H1 (cell line): ENCODE measurements at regions not wholly inside any gene's neighbourhood (a gene's known extent, or its start where the extent isn't known, plus 50 kb on each side); places are given as distances from the start of the nearest gene placed in this dataset.

ENCODE experiments used
- CTCF ChIA-PET: fragments of 300-600 bp; sonication (Branson Sonifier 250); formaldehyde crosslinking; loops from one replicate; lab custom pipeline; 2021; ENCODE audit not compliant: partially characterized antibody; lab: Charles Lee
- POLR2A ChIA-PET: fragments of 300-600 bp; sonication (Branson Sonifier 250); formaldehyde crosslinking; loops from one replicate; lab custom pipeline; 2021; ENCODE audit warnings: inconsistent platforms; ENCODE audit not compliant: partially characterized antibody; lab: Charles Lee
- DNase-seq, 2 experiments: peaks; one replicate each; pipeline versions ENCODE4 v3.0.0 to v3.0.0-alpha.2; 2010 to 2022; ENCODE audit warnings: low spot score in 2 of 2, low read depth in 1 of 2, mixed read lengths in 1 of 2
- FAIRE-seq: peaks from 2 replicates; lab custom pipeline; 2011; peaks lifted over from hg19 to GRCh38; lab: Jason Lieb, UNC
- H2AFZ ChIP-seq: 2 replicates; pipeline ENCODE4 v1.8.1; 2012; ENCODE audit warnings: low read length, inconsistent platforms
- H2AK5ac ChIP-seq: 2 replicates; pipeline ENCODE4 v1.6.1; 2013; ENCODE audit warnings: low read depth, low read length
- H2BK120ac ChIP-seq: replicated peaks from 2 replicates; pipeline ENCODE3; 2013; ENCODE audit warnings: low read depth, low read length, inconsistent platforms
- H2BK12ac ChIP-seq: 2 replicates; pipeline ENCODE4 v1.6.1; 2013; ENCODE audit warnings: low read depth, low read length
- H2BK15ac ChIP-seq: 2 replicates; pipeline ENCODE4 v1.6.1; 2013; ENCODE audit warnings: low read length
- H2BK20ac ChIP-seq: 2 replicates; pipeline ENCODE4 v1.6.1; 2013; ENCODE audit warnings: low read length
- H2BK5ac ChIP-seq: 2 replicates; pipeline ENCODE4 v1.6.1; 2013; ENCODE audit warnings: low read depth, low read length
- H3K14ac ChIP-seq: 2 replicates; pipeline ENCODE4 v1.6.1; 2013; ENCODE audit warnings: inconsistent platforms; ENCODE audit not compliant: insufficient read length
- H3K18ac ChIP-seq: 2 replicates; pipeline ENCODE4 v1.6.1; 2013; ENCODE audit warnings: low read length; ENCODE audit errors: extremely low read depth
- H3K23ac ChIP-seq: 2 replicates; pipeline ENCODE4 v1.6.1; 2013; ENCODE audit warnings: inconsistent platforms; ENCODE audit not compliant: insufficient read length
- H3K23me2 ChIP-seq: 2 replicates; pipeline ENCODE4 v1.6.1; 2013; ENCODE audit warnings: low read depth, low read length
- H3K27ac ChIP-seq: 2 replicates; pipeline ENCODE4 v1.6.1; 2011; ENCODE audit warnings: low read depth, low read length, inconsistent platforms
- H3K27me3 ChIP-seq, 4 experiments: replicated peaks in 1 of 4; 1 replicate in 1 of 4; 2 replicates in 3 of 4; pipeline versions ENCODE4 v1.6.1 to v1.8.1; 2011 to 2013; ENCODE audit warnings: low read length in 3 of 4, mild to moderate bottlenecking in 3 of 4, inconsistent platforms in 2 of 4, mixed read lengths in 2 of 4, moderate library complexity in 1 of 4; ENCODE audit not compliant: control insufficient read depth in 3 of 4, insufficient read depth in 3 of 4; ENCODE audit errors: extremely low read depth in 1 of 4
- H3K36me3 ChIP-seq, 4 experiments: 2 replicates each; pipeline versions ENCODE4 v1.6.1 to v1.8.1; 2011 to 2013; ENCODE audit warnings: mild to moderate bottlenecking in 4 of 4, low read length in 3 of 4, moderate library complexity in 2 of 4, control low read depth in 1 of 4, inconsistent platforms in 1 of 4; ENCODE audit not compliant: insufficient read depth in 4 of 4, control insufficient read depth in 2 of 4
- H3K4ac ChIP-seq: replicated peaks from 2 replicates; pipeline ENCODE3; 2013; ENCODE audit warnings: low read length, low read depth, mixed read lengths, inconsistent platforms; ENCODE audit not compliant: insufficient read length
- H3K4me1 ChIP-seq, 4 experiments: replicated peaks in 1 of 4; 1 replicate in 1 of 4; 2 replicates in 3 of 4; pipeline versions ENCODE4 v1.6.1 to v1.8.1; 2011 to 2013; ENCODE audit warnings: low read length in 3 of 4, inconsistent platforms in 2 of 4, mixed read lengths in 1 of 4; ENCODE audit not compliant: insufficient read depth in 4 of 4, control insufficient read depth in 3 of 4
- H3K4me2 ChIP-seq, 2 experiments: 2 replicates each; pipeline versions ENCODE4 v1.6.1 to v1.8.1; 2011 to 2013; ENCODE audit warnings: low read depth in 2 of 2, low read length in 2 of 2, control low read depth in 1 of 2, inconsistent platforms in 1 of 2, mild to moderate bottlenecking in 1 of 2; ENCODE audit not compliant: insufficient read depth in 1 of 2
- H3K4me3 ChIP-seq, 4 experiments: fragments of 200-600, 300-600 bp in 1 of 4; sonication (generic), shearing (Covaris generic), sonication (Bioruptor Twin) in 1 of 4; 2 replicates each; pipeline versions ENCODE4 v1.5.1 to v1.8.1; 2011 to 2016; ENCODE audit warnings: low read length in 4 of 4, low read depth in 3 of 4, control low read depth in 2 of 4, inconsistent platforms in 2 of 4, mild to moderate bottlenecking in 2 of 4, mixed read lengths in 1 of 4, moderate library complexity in 1 of 4; ENCODE audit not compliant: insufficient read depth in 2 of 4; ENCODE audit errors: extremely low read depth in 1 of 4
- H3K56ac ChIP-seq: replicated peaks from 2 replicates; pipeline ENCODE3; 2013; ENCODE audit warnings: low read depth, mild to moderate bottlenecking, mixed read lengths, low read length, inconsistent platforms; ENCODE audit not compliant: insufficient read length
- H3K79me1 ChIP-seq: 2 replicates; pipeline ENCODE4 v1.6.1; 2013; ENCODE audit warnings: low read depth, low read length, control low read depth
- H3K79me2 ChIP-seq, 2 experiments: 2 replicates each; pipeline versions ENCODE4 v1.6.1 to v1.8.1; 2012 to 2013; ENCODE audit warnings: low read length in 2 of 2, mild to moderate bottlenecking in 2 of 2, inconsistent platforms in 1 of 2; ENCODE audit not compliant: insufficient read depth in 2 of 2, control insufficient read depth in 1 of 2
- H3K9ac ChIP-seq, 4 experiments: replicated peaks in 1 of 4; 1 replicate in 1 of 4; 2 replicates in 3 of 4; pipeline versions ENCODE4 v1.6.1 to v1.8.1; 2011 to 2013; ENCODE audit warnings: low read depth in 3 of 4, low read length in 3 of 4, control low read depth in 2 of 4, mild to moderate bottlenecking in 2 of 4, moderate library complexity in 2 of 4, inconsistent platforms in 1 of 4; ENCODE audit errors: extremely low read depth in 1 of 4
- H3K9me3 ChIP-seq, 2 experiments: 2 replicates each; pipeline versions ENCODE4 v1.6.1 to v1.8.1; 2012 to 2013; ENCODE audit warnings: mild to moderate bottlenecking in 2 of 2, moderate library complexity in 2 of 2, control low read depth in 1 of 2, inconsistent platforms in 1 of 2, low read depth in 1 of 2, low read length in 1 of 2, mixed read lengths in 1 of 2; ENCODE audit not compliant: insufficient read depth in 2 of 2
- H4K20me1 ChIP-seq, 2 experiments: replicated peaks in 1 of 2; 2 replicates each; pipeline versions ENCODE3 to v1.8.1; 2011 to 2013; ENCODE audit warnings: inconsistent platforms in 2 of 2, low read length in 2 of 2, mild to moderate bottlenecking in 1 of 2; ENCODE audit not compliant: insufficient read depth in 2 of 2, control insufficient read depth in 1 of 2
- H4K5ac ChIP-seq: 2 replicates; pipeline ENCODE4 v1.6.1; 2013; ENCODE audit warnings: low read length, low read depth, mixed read lengths, inconsistent platforms; ENCODE audit not compliant: insufficient read length
- H4K8ac ChIP-seq: 2 replicates; pipeline ENCODE4 v1.8.0; 2013; ENCODE audit warnings: mild to moderate bottlenecking, moderate library complexity, low read length, inconsistent platforms; ENCODE audit not compliant: insufficient read depth; ENCODE audit errors: extremely low read depth
- H4K91ac ChIP-seq: replicated peaks from 2 replicates; pipeline ENCODE3; 2013; ENCODE audit warnings: low read length, mixed read lengths, inconsistent platforms; ENCODE audit not compliant: insufficient read length
- CHD2 ChIP-seq: IDR thresholded peaks from 2 replicates; pipeline ENCODE4 v1.6.1; 2012; ENCODE audit warnings: low read length, improper control_type of control experiment
- RAD21 ChIP-seq, 2 experiments: IDR thresholded peaks in 1 of 2; conservative IDR thresholded peaks in 1 of 2; 2 replicates each; pipeline ENCODE4 v1.6.1; 2011; ENCODE audit warnings: low read depth in 2 of 2, low read length in 2 of 2, improper control_type of control experiment in 1 of 2, inconsistent platforms in 1 of 2, mild to moderate bottlenecking in 1 of 2, moderate library complexity in 1 of 2
- SIN3A ChIP-seq, 2 experiments: IDR thresholded peaks in 1 of 2; conservative IDR thresholded peaks in 1 of 2; 2 replicates each; pipeline ENCODE4 v1.6.1; 2011 to 2012; ENCODE audit warnings: low read length in 2 of 2, improper control_type of control experiment in 1 of 2, low read depth in 1 of 2, mild to moderate bottlenecking in 1 of 2
- WGBS, 2 experiments: shearing (Covaris generic) in 1 of 2; methylation state at CpG; one replicate each; pipeline versions ENCODE4 v1.1.6 to v1.1.7; 2013 to 2015; ENCODE audit warnings: low lambda C conversion rate in 2 of 2, mixed read lengths in 2 of 2, inconsistent platforms in 1 of 2, low coverage in 1 of 2, missing lambda C conversion rate in 1 of 2; ENCODE audit not compliant: insufficient replicate concordance in 2 of 2, insufficient coverage in 1 of 2, insufficient read length in 1 of 2; ENCODE audit errors: extremely low coverage in 1 of 2, missing lambda C conversion rate in 1 of 2; 5-methylcytosine and 5-hydroxymethylcytosine counted together
- TF ChIP-seq, protein P1 (sequence below), 3 experiments: IDR thresholded peaks; 1 replicate in 2 of 3; 2 replicates in 1 of 3; pipeline versions ENCODE4 v1.5.1 to v1.6.1; 2011; ENCODE audit warnings: low read length in 3 of 3, mild to moderate bottlenecking in 3 of 3, inconsistent platforms in 2 of 3, low read depth in 1 of 3, moderate library complexity in 1 of 3; ENCODE audit not compliant: insufficient read depth in 1 of 3; ENCODE audit errors: control extremely low read depth in 1 of 3

DNA sequence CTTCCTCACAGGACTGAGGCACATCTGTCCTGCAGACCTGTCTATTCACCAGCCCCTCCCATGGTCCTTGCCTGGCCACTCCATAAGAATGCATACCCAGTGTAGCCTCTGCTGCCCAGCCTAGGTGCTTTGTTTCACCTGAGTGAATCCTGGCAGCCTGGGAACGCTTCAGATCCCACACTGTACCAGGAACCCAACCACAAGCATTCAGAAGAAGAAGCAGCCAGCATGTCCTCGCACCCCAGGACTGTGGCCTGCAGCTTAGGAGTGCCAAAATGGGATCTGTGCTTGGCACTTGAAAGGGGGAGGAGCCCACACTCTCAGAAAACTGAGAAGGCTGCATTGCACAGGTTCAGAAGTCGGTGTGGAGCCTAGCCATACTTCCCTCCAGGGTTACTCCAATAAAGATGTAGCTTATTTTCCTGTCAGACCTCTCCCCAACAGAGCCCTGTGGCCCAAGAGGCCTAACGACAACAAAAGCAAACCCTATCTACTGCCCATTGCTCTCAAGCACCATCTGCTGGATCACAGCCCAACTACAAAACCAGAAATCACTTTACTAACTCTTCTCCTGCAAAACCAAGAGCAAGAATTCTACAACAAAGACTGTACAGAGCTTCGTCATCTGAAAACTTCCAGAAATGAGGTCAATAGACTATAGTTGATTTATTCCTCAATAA is 923.1 kb upstream of the NEGR1 start:
- Histone ChIP-seq H2AK5ac (no peak overlapping the region; the same call in 1 of the 2 replicates), H3K4me2 (no peak overlapping the region), H3K9me3 (no peaks in the 10 kb centered on the region), H3K4me1 (no peaks in the 10 kb centered on the region), H2BK120ac (no peak overlapping the region), H2BK20ac (no peak overlapping the region), H3K36me3 (no peaks in the 10 kb centered on the region), H3K18ac (no peak overlapping the region), H2BK15ac (no peak overlapping the region), H3K27ac (no peak overlapping the region), H4K20me1 (no peaks in the 10 kb centered on the region), H2AFZ (peak overlapping the region; percentile 70; the same call in 1 of the 2 replicates), H3K23me2 (no peaks in the 10 kb centered on the region), H3K27me3 (no peaks in the 10 kb centered on the region), H3K79me1 (no peaks in the 10 kb centered on the region), H3K23ac (no peak overlapping the region), H4K91ac (no peak overlapping the region), H3K14ac (no peak overlapping the region), H4K5ac (no peak overlapping the region), H3K4me3 (no peak overlapping the region), H3K56ac (no peak overlapping the region), H4K8ac (no peak overlapping the region), H2BK12ac (peak overlapping the region; percentile 18; the same call in 1 of the 2 replicates), H3K79me2 (no peaks in the 10 kb centered on the region)
- POLR2A ChIA-PET, result no interaction called here
- DNase-seq, result no peak
- 81% methylated on average over 3 of the region's 5 CpGs; no CpG with 5 or more reads in 1 of the 2 experiments for WGBS, 2 experiments
- no peak for TF ChIP-seq CHD2
- no peak for TF ChIP-seq SIN3A (conservative IDR thresholded peaks at IDR 0.05 in 1 of 2, IDR thresholded peaks at IDR 0.05 in 1 of 2; ENCODE audit: low read depth in 1 of 2, low read length in 2 of 2)
- TF ChIP-seq, protein P1, sequence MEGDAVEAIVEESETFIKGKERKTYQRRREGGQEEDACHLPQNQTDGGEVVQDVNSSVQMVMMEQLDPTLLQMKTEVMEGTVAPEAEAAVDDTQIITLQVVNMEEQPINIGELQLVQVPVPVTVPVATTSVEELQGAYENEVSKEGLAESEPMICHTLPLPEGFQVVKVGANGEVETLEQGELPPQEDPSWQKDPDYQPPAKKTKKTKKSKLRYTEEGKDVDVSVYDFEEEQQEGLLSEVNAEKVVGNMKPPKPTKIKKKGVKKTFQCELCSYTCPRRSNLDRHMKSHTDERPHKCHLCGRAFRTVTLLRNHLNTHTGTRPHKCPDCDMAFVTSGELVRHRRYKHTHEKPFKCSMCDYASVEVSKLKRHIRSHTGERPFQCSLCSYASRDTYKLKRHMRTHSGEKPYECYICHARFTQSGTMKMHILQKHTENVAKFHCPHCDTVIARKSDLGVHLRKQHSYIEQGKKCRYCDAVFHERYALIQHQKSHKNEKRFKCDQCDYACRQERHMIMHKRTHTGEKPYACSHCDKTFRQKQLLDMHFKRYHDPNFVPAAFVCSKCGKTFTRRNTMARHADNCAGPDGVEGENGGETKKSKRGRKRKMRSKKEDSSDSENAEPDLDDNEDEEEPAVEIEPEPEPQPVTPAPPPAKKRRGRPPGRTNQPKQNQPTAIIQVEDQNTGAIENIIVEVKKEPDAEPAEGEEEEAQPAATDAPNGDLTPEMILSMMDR (IDR thresholded peaks at IDR 0.05; ENCODE audit: control extremely low read depth in 1 of 3, insufficient read depth in 1 of 3, low read depth in 1 of 3, low read length in 3 of 3), result peak; percentile 10 to 53 (median 53)
- peak; percentile 70 to 74 for TF ChIP-seq RAD21 (IDR thresholded peaks at IDR 0.05 in 1 of 2, conservative IDR thresholded peaks at IDR 0.05 in 1 of 2; ENCODE audit: low read depth in 2 of 2, low read length in 2 of 2)
- TF ChIP-seq, all 59 proteins: peak for 2
- FAIRE-seq, result peak; percentile 60
- no peak overlapping the region for H3K9ac ChIP-seq
- no peak overlapping the region for H3K4ac ChIP-seq
- CTCF ChIA-PET, result interaction anchor here (0.6 to 2.7 kb wide), 17 partner anchors 9 to 480 kb away, joined by 3 to 20 read pairs (median 3); no protein-coding TSS in a partner anchor
- no peak overlapping the region for H2BK5ac ChIP-seq
